WTC11 (cell line): ENCODE measurements at regions not wholly inside any gene's neighbourhood (a gene's known extent, or its start where the extent isn't known, plus 50 kb on each side); places are given as distances from the start of the nearest gene placed in this dataset.

Experiments used
- FOXJ3 ChIP-seq: sonication (generic); formaldehyde crosslinking; IDR thresholded peaks from 2 replicates; pipeline ENCODE4 v1.9.0; 2021; ENCODE audit warnings: missing genetic modification reagents, mild to moderate bottlenecking, borderline replicate concordance
- FOXP4 ChIP-seq: sonication (generic); formaldehyde crosslinking; IDR thresholded peaks from 2 replicates; pipeline ENCODE4 v1.8.0; 2022; ENCODE audit warnings: mild to moderate bottlenecking, missing genetic modification reagents
- GABPB1 ChIP-seq: sonication (generic); formaldehyde crosslinking; IDR thresholded peaks from 2 replicates; pipeline ENCODE4 v1.8.1; 2023; ENCODE audit warnings: mild to moderate bottlenecking, missing genetic modification reagents
- GRHL2 ChIP-seq: fragments of 250-450 bp; sonication (Bioruptor Pico); IDR thresholded peaks from 2 replicates; pipeline ENCODE4 v1.8.0; 2022; ENCODE audit warnings: mild to moderate bottlenecking, moderate library complexity; ENCODE audit not compliant: insufficient replicate concordance, severe bottlenecking
- TF ChIP-seq, protein P1 (sequence below): fragments of 200-600 bp; IDR thresholded peaks from 2 replicates; pipeline ENCODE4 v1.8.0; 2022; ENCODE audit warnings: antibody characterized with exemption
- TF ChIP-seq, protein P2 (sequence below): fragments of 250-450 bp; sonication (Bioruptor Pico); IDR thresholded peaks from 2 replicates; pipeline ENCODE4 v1.9.0; 2021; ENCODE audit warnings: moderate library complexity, mild to moderate bottlenecking, inconsistent platforms, borderline replicate concordance

DNA sequence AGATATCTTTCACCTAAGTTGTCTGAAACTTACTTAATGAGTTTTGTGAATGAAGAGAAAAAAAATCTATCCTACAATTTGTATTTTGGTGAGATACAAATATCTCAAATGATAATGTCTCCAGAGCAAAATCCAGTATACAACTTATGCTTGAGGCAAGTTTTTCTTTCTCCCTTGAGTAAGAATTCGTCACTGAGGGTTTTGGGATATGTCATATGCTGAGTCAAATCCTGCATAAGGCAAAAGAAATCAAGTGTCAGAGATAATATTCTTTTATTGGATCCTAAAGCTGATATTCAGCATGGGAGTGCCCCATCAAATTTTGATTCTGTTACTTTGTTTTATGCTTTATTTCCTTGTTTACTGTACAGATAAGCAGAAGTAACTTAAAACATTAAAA, 1308.6 kb downstream of the ARAP2 start:
- TF ChIP-seq, protein P1, sequence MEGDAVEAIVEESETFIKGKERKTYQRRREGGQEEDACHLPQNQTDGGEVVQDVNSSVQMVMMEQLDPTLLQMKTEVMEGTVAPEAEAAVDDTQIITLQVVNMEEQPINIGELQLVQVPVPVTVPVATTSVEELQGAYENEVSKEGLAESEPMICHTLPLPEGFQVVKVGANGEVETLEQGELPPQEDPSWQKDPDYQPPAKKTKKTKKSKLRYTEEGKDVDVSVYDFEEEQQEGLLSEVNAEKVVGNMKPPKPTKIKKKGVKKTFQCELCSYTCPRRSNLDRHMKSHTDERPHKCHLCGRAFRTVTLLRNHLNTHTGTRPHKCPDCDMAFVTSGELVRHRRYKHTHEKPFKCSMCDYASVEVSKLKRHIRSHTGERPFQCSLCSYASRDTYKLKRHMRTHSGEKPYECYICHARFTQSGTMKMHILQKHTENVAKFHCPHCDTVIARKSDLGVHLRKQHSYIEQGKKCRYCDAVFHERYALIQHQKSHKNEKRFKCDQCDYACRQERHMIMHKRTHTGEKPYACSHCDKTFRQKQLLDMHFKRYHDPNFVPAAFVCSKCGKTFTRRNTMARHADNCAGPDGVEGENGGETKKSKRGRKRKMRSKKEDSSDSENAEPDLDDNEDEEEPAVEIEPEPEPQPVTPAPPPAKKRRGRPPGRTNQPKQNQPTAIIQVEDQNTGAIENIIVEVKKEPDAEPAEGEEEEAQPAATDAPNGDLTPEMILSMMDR = no peak
- TF ChIP-seq, protein P2, sequence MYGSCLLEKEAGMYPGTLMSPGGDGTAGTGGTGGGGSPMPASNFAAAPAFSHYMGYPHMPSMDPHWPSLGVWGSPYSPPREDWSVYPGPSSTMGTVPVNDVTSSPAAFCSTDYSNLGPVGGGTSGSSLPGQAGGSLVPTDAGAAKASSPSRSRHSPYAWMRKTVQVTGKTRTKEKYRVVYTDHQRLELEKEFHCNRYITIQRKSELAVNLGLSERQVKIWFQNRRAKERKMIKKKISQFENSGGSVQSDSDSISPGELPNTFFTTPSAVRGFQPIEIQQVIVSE = no peak
- TF ChIP-seq GABPB1 (CRISPR knock-in tag) (no peak), FOXP4 (no peak), GRHL2 (CRISPR knock-in tag) (no peak), FOXJ3 (CRISPR knock-in tag) (no peak)
